ENCODE measurements at regions not wholly inside any gene's neighbourhood (a gene's known extent, or its start where the extent isn't known, plus 50 kb on each side); places are given as distances from the start of the nearest gene placed in this dataset.

DNA sequence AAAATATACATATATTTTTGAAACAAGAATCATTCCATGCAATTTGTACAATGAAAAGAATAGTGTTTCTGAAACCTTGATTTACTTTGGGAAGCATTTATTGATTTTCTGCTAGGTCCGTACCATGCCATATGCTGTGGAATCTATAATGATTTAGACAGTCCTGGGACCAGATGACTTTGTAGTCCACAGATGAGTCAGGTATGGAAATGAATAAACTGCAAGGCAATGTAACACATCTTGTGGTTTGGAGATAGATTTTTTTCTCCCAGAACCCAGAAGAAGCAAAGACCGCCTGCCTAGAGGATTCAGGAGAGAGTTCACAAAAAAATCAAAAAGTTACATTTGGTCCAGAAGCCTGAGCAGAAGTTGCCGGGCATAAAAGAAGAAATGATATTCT is 190.4 kb downstream of the GPR37 start:
- peaks cover 0 to 6% (median 0%) of the 10 kb centered on the region in 3 donors for H3K4me1 ChIP-seq

DNA sequence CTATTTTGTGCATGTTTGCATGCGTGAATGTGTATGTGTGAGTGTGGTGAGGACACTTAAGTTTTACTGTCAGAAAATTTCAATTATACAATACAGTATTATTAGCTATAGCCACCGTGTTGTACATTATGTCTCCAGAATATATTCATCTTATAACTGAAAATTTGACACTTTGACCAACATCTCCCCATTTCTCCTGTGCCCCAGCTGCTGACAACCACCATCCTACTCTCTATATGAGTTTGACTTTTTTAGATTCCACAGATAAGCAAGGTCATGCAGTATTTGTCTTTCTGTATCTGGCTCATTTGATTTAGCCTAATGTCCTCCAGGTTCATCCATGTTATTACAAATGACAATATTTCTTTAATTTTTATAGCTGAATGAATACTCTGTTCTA is 195.0 kb downstream of the GPR37 start:
- TF ChIP-seq POLR2AphosphoS5 (IDR thresholded peaks at IDR 0.05) (no peak), POLR2A (IDR thresholded peaks at IDR 0.05) (no peak), EP300 (IDR thresholded peaks at IDR 0.05) (no peak)
- TF ChIP-seq, protein P1, sequence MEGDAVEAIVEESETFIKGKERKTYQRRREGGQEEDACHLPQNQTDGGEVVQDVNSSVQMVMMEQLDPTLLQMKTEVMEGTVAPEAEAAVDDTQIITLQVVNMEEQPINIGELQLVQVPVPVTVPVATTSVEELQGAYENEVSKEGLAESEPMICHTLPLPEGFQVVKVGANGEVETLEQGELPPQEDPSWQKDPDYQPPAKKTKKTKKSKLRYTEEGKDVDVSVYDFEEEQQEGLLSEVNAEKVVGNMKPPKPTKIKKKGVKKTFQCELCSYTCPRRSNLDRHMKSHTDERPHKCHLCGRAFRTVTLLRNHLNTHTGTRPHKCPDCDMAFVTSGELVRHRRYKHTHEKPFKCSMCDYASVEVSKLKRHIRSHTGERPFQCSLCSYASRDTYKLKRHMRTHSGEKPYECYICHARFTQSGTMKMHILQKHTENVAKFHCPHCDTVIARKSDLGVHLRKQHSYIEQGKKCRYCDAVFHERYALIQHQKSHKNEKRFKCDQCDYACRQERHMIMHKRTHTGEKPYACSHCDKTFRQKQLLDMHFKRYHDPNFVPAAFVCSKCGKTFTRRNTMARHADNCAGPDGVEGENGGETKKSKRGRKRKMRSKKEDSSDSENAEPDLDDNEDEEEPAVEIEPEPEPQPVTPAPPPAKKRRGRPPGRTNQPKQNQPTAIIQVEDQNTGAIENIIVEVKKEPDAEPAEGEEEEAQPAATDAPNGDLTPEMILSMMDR (IDR thresholded peaks at IDR 0.05) = no peak
- Histone ChIP-seq H3K4me3 (no peak overlapping the region), H3K9me3 (no peaks in the 10 kb centered on the region), H3K36me3 (no peaks in the 10 kb centered on the region), H3K27me3 (no peaks in the 10 kb centered on the region), H3K4me1 (no peaks in the 10 kb centered on the region), H3K27ac (no peak overlapping the region)
- WGBS, 2 donors (ENCODE audit: low coverage in 1 of 2) = 85 to 100% methylated on average over 2 of the region's 2 CpGs
- no peak for ATAC-seq

More for the DNA sequence above, 190.4 kb downstream of the GPR37 start:
- WGBS, 2 donors (ENCODE audit: low coverage in 1 of 2) = 80 to 98% methylated on average over 3 of the region's 3 CpGs
- TF ChIP-seq POLR2AphosphoS5 (IDR thresholded peaks at IDR 0.05) = no peak
- TF ChIP-seq, protein P1 (IDR thresholded peaks at IDR 0.05) = no peak
- TF ChIP-seq EP300 (IDR thresholded peaks at IDR 0.05) = no peak
- no peak for TF ChIP-seq POLR2A (IDR thresholded peaks at IDR 0.05)
- no peaks in the 10 kb centered on the region for H3K27me3 ChIP-seq
- H3K27ac ChIP-seq = no peak overlapping the region
- H3K9me3 ChIP-seq = no peaks in the 10 kb centered on the region
- no peaks in the 10 kb centered on the region for H3K36me3 ChIP-seq
- ATAC-seq = no peak
- H3K4me3 ChIP-seq = no peak overlapping the region

DNA sequence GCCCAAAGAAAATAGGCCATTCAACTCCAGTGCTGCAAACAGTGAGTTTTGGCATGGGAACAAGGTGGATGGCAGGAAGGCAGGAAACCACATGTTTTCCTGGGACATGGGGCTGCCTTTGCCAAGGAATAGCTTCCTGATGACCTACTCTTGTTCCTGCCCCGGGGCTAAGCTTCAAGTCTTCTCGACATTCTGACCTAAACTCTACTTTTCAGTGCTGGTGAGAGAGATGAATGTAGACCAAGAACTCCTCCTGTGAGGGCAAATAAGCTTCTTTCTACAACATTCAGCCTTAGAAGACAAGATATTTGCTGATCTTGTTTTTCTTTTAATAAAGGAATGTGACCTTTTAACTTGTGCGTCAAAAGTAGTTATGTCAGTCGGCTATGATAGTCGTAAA is 199.0 kb downstream of the GPR37 start:
- WGBS, 2 donors (ENCODE audit: low coverage in 1 of 2) = 67 to 79% methylated on average over 4 to 5 of the region's 5 CpGs
- Histone ChIP-seq H3K27ac (no peak overlapping the region), H3K27me3 (no peaks in the 10 kb centered on the region), H3K4me3 (no peak overlapping the region), H3K4me1 (no peaks in the 10 kb centered on the region), H3K9me3 (no peaks in the 10 kb centered on the region), H3K36me3 (no peaks in the 10 kb centered on the region)
- TF ChIP-seq POLR2AphosphoS5 (IDR thresholded peaks at IDR 0.05) (no peak), EP300 (IDR thresholded peaks at IDR 0.05) (no peak), POLR2A (IDR thresholded peaks at IDR 0.05) (no peak)
- TF ChIP-seq, protein P1 (IDR thresholded peaks at IDR 0.05) = no peak
- ATAC-seq = no peak

DNA sequence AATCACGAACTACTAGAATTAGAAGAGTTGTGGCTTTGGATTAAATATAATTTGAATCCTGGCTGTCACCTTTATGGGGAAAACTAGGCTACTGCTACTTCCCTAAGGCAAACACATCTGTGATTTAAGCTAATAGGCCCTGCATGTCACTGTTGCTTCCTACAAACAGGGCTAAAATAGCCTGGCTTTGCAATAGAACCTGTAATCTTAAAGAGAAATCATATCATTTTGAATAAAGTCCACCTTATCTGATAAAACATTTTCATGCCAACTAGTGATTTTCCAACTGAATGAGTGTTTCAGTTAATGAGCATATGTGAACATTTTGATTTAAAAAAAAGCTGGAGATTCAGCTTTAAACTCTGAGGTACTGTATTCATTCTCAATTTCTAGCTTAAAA is 208.0 kb downstream of the GPR37 start:
- Histone ChIP-seq H3K9me3 (no peaks in the 10 kb centered on the region), H3K27me3 (no peaks in the 10 kb centered on the region), H3K27ac (no peak overlapping the region), H3K4me1 (no peaks in the 10 kb centered on the region), H3K36me3 (no peaks in the 10 kb centered on the region), H3K4me3 (no peak overlapping the region)
- no peak for TF ChIP-seq POLR2AphosphoS5 (IDR thresholded peaks at IDR 0.05)
- TF ChIP-seq, protein P1 (IDR thresholded peaks at IDR 0.05) = no peak
- no peak for ATAC-seq
- 73% methylated on average over 1 of the region's 1 CpG; no CpG with 5 or more reads in 1 of the 2 donors for WGBS, 2 donors (ENCODE audit: low coverage in 1 of 2)

DNA sequence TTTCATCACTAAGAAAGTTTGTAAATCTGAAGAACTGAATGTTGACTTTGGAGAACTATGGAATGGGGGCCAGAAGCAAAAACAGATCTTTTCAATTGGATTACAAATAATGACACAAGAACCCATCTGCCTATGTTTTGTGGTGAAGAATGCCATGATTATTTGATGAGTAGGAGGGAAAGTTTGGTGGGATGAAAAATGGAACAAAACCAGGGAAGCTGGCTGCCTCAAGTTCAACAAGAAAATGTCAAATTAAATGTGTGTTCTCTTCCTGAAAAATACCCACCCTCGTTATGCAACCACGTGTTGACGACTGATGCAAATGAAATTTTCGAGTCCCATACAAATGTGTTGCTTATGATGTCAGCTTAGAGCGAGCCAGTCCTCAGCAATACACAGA is 208.5 kb downstream of the GPR37 start:
- Histone ChIP-seq H3K9me3 (no peaks in the 10 kb centered on the region), H3K27ac (no peak overlapping the region), H3K27me3 (no peaks in the 10 kb centered on the region), H3K36me3 (no peaks in the 10 kb centered on the region), H3K4me1 (no peaks in the 10 kb centered on the region), H3K4me3 (no peak overlapping the region)
- no peak for ATAC-seq
- TF ChIP-seq POLR2AphosphoS5 (IDR thresholded peaks at IDR 0.05) (no peak), EP300 (IDR thresholded peaks at IDR 0.05) (no peak), POLR2A (IDR thresholded peaks at IDR 0.05) (no peak)
- TF ChIP-seq, protein P1 (IDR thresholded peaks at IDR 0.05) = no peak
- WGBS, 2 donors (ENCODE audit: low coverage in 1 of 2) = 50 to 82% methylated on average over 2 to 5 of the region's 5 CpGs
